Keratinocyte (primary cell): ENCODE measurements at regions not wholly inside any gene's neighbourhood (a gene's known extent, or its start where the extent isn't known, plus 50 kb on each side); places are given as distances from the start of the nearest gene placed in this dataset.

ENCODE experiments used
- EZH2 ChIP-seq: IDR thresholded peaks from one replicate; pipeline ENCODE4 v1.6.1; 2012; ENCODE audit warnings: inconsistent platforms, mild to moderate bottlenecking, low read length, moderate library complexity
- TF ChIP-seq, protein P1 (sequence below), 3 experiments: IDR thresholded peaks in 1 of 3; conservative IDR thresholded peaks in 1 of 3; optimal IDR thresholded peaks in 1 of 3; 2 replicates in 2 of 3; 3 replicates in 1 of 3; pipeline versions ENCODE3 to v1.5.1; 2011; ENCODE audit warnings: low read length in 3 of 3, mild to moderate bottlenecking in 3 of 3, moderate library complexity in 2 of 3, control low read depth in 1 of 3, inconsistent platforms in 1 of 3; ENCODE audit not compliant: insufficient read depth in 2 of 3; ENCODE audit errors: extremely low read depth in 1 of 3

DNA sequence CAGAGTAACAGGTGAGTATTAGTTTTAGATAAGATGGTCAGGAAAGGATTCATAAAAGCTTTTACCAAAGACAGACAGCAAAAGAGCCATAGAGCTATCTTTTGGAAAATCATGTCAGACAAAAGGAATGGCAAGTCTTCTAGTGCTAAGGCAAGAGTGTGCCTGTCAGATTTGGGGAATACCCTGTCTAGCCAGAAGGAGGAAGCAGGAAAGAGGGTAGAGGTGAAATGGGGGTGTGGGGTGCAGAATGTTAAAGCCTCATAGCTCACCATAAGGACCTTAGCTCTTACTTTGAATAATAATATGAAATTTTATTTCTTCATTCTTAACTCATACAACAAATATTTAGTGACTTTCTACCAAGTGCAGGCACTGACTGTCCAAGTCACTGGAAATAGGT is 512.1 kb upstream of the ROBO2 start:
- TF ChIP-seq, protein P1, sequence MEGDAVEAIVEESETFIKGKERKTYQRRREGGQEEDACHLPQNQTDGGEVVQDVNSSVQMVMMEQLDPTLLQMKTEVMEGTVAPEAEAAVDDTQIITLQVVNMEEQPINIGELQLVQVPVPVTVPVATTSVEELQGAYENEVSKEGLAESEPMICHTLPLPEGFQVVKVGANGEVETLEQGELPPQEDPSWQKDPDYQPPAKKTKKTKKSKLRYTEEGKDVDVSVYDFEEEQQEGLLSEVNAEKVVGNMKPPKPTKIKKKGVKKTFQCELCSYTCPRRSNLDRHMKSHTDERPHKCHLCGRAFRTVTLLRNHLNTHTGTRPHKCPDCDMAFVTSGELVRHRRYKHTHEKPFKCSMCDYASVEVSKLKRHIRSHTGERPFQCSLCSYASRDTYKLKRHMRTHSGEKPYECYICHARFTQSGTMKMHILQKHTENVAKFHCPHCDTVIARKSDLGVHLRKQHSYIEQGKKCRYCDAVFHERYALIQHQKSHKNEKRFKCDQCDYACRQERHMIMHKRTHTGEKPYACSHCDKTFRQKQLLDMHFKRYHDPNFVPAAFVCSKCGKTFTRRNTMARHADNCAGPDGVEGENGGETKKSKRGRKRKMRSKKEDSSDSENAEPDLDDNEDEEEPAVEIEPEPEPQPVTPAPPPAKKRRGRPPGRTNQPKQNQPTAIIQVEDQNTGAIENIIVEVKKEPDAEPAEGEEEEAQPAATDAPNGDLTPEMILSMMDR (optimal IDR thresholded peaks at IDR 0.05 in 1 of 3, IDR thresholded peaks at IDR 0.05 in 1 of 3, conservative IDR thresholded peaks at IDR 0.05 in 1 of 3; ENCODE audit: extremely low read depth in 1 of 3, insufficient read depth in 2 of 3, low read length in 3 of 3), result no peak
- TF ChIP-seq EZH2, result no peak
